Loucy (cell line): ENCODE measurements at regions not wholly inside any gene's neighbourhood (a gene's known extent, or its start where the extent isn't known, plus 50 kb on each side); places are given as distances from the start of the nearest gene placed in this dataset.

ENCODE experiments used
- EZH2phosphoT487 ChIP-seq: fragments of 200-600 bp; IDR thresholded peaks from 2 replicates; pipeline ENCODE4 v1.6.1; 2018; ENCODE audit warnings: antibody characterized with exemption, mild to moderate bottlenecking, moderate library complexity, borderline replicate concordance
- TF ChIP-seq, protein P1 (sequence below): fragments of 200-600 bp; sonication (generic); conservative IDR thresholded peaks from 2 replicates; pipeline ENCODE4 v1.5.1; 2014; ENCODE audit warnings: mild to moderate bottlenecking, antibody characterized with exemption, low read length

DNA sequence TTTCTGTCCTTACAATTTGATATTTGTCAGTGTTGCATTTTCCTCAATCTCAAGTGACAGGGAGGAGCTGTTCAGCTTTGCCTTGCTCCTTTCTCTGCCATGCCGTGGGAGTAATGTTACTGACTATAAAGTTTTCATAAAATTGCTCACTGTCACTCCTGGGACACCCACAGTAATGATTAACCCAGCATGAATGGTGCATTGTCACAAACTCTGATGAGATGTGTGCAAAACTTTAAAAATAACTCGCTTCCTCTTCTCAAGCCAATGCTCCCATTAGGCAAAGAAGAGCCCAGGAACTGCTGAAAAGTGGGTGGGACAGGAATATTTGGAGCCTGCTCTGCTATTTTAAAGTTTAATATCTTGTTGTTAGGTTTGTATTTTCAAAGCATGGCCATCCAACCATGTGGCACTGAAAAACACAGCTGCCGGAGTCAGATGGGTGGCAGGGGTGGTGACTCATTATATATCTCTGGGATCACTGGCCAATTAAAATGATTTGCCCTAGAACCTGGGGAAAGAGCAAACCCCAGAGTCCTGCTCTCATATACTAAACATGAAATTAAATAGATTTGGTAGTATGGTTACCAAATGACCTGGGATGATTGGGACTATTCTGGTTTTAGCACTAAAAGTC lies 260.1 kb downstream of the BTBD3 start:
- TF ChIP-seq, protein P1, sequence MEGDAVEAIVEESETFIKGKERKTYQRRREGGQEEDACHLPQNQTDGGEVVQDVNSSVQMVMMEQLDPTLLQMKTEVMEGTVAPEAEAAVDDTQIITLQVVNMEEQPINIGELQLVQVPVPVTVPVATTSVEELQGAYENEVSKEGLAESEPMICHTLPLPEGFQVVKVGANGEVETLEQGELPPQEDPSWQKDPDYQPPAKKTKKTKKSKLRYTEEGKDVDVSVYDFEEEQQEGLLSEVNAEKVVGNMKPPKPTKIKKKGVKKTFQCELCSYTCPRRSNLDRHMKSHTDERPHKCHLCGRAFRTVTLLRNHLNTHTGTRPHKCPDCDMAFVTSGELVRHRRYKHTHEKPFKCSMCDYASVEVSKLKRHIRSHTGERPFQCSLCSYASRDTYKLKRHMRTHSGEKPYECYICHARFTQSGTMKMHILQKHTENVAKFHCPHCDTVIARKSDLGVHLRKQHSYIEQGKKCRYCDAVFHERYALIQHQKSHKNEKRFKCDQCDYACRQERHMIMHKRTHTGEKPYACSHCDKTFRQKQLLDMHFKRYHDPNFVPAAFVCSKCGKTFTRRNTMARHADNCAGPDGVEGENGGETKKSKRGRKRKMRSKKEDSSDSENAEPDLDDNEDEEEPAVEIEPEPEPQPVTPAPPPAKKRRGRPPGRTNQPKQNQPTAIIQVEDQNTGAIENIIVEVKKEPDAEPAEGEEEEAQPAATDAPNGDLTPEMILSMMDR, result no peak
- no peak for TF ChIP-seq EZH2phosphoT487
